HG03460 (cell line): ENCODE measurements at regions not wholly inside any gene's neighbourhood (a gene's known extent, or its start where the extent isn't known, plus 50 kb on each side); places are given as distances from the start of the nearest gene placed in this dataset.
"Not testable (repeated sequence)": the region's sequence is repeated elsewhere in the genome, so short reads cannot be mapped to it uniquely, and the experiment has no call there.

Experiments used
- ATAC-seq: cut with Tn5 transposase; IDR thresholded peaks from one replicate; pipeline ENCODE4 v1.9.1; 2021; ENCODE audit not compliant: unreplicated experiment

- ATAC-seq: not testable (repeated sequence)
Observed at GRCh38 chr15:20292422-20293005, 249.1 kb downstream of the GOLGA6L6 start.

- ATAC-seq: not testable (repeated sequence)
Observed at GRCh38 chr15:20291616-20292015, 250.0 kb downstream of the GOLGA6L6 start.

GRCh38 chr15:20290606-20291005 lies 251.0 kb downstream of the GOLGA6L6 start:
- not testable (repeated sequence) for ATAC-seq

GRCh38 chr15:20289538-20290103 lies 252.0 kb downstream of the GOLGA6L6 start:
- ATAC-seq: not testable (repeated sequence)

GRCh38 chr15:20288800-20289537 lies 252.6 kb downstream of the GOLGA6L6 start:
- not testable (repeated sequence) for ATAC-seq

- not testable (repeated sequence) for ATAC-seq
Observed at GRCh38 chr15:20286559-20286958, 255.0 kb downstream of the GOLGA6L6 start.

GRCh38 chr15:20285696-20286300 lies 255.8 kb downstream of the GOLGA6L6 start:
- ATAC-seq: not testable (repeated sequence)

- not testable (repeated sequence) for ATAC-seq
Observed at GRCh38 chr15:20284891-20285535, 256.6 kb downstream of the GOLGA6L6 start.

GRCh38 chr15:20283651-20284050 lies 257.9 kb downstream of the GOLGA6L6 start:
- ATAC-seq: not testable (repeated sequence)

GRCh38 chr15:20282491-20282943 lies 259.1 kb downstream of the GOLGA6L6 start:
- not testable (repeated sequence) for ATAC-seq

- ATAC-seq: not testable (repeated sequence)
Observed at GRCh38 chr15:20281567-20282275, 259.9 kb downstream of the GOLGA6L6 start.

- no peak for ATAC-seq
Observed at GRCh38 chr15:20280933-20281463, 260.6 kb downstream of the GOLGA6L6 start.

- not testable (repeated sequence) for ATAC-seq
Observed at GRCh38 chr15:20280141-20280932, 261.3 kb downstream of the GOLGA6L6 start.

- not testable (repeated sequence) for ATAC-seq
Observed at GRCh38 chr15:20279056-20279455, 262.5 kb downstream of the GOLGA6L6 start.

- not testable (repeated sequence) for ATAC-seq
Observed at GRCh38 chr15:20278376-20278775, 263.2 kb downstream of the GOLGA6L6 start.

- not testable (repeated sequence) for ATAC-seq
Observed at GRCh38 chr15:20277451-20277850, 264.1 kb downstream of the GOLGA6L6 start.

GRCh38 chr15:20276312-20277114 lies 265.1 kb downstream of the GOLGA6L6 start:
- ATAC-seq: not testable (repeated sequence)

GRCh38 chr15:20275373-20275967 lies 266.1 kb downstream of the GOLGA6L6 start:
- not testable (repeated sequence) for ATAC-seq
